NCI-H82 treated with DMSO at 0.1 percent for 48 hours (cell line): ENCODE measurements at regions not wholly inside any gene's neighbourhood (a gene's known extent, or its start where the extent isn't known, plus 50 kb on each side); places are given as distances from the start of the nearest gene placed in this dataset.
"Not testable (repeated sequence)": the region's sequence is repeated elsewhere in the genome, so short reads cannot be mapped to it uniquely, and the experiment has no call there.

Experiments used
- DNase-seq: peaks from one replicate; lab custom pipeline; 2025; ENCODE audit not compliant: unreplicated experiment; lab: John Stamatoyannopoulos, UW

- DNase-seq = no peak
Measured at GRCh38 chr4:114284629-114285028, 305.2 kb upstream of the ARSJ start.

GRCh38 chr4:114286262-114286810 lies 306.9 kb upstream of the ARSJ start:
- DNase-seq = no peak

- no peak for DNase-seq
Measured at GRCh38 chr4:114287079-114287696, 307.7 kb upstream of the ARSJ start.

GRCh38 chr4:114296126-114296525 lies 302.5 kb upstream of the UGT8 start:
- no peak for DNase-seq

GRCh38 chr4:114302472-114302871 lies 296.1 kb upstream of the UGT8 start:
- no peak for DNase-seq

GRCh38 chr4:114304046-114304445 lies 294.6 kb upstream of the UGT8 start:
- no peak for DNase-seq

- no peak for DNase-seq
Measured at GRCh38 chr4:114304567-114304966, 294.0 kb upstream of the UGT8 start.

- no peak for DNase-seq
Measured at GRCh38 chr4:114306946-114307345, 291.7 kb upstream of the UGT8 start.

GRCh38 chr4:114310296-114310925 lies 288.2 kb upstream of the UGT8 start:
- no peak for DNase-seq

- DNase-seq = no peak
Measured at GRCh38 chr4:114311787-114312186, 286.8 kb upstream of the UGT8 start.

- no peak for DNase-seq
Measured at GRCh38 chr4:114312338-114312737, 286.3 kb upstream of the UGT8 start.

GRCh38 chr4:114316789-114317188 lies 281.8 kb upstream of the UGT8 start:
- DNase-seq = no peak

- no peak for DNase-seq
Measured at GRCh38 chr4:114317564-114317963, 281.0 kb upstream of the UGT8 start.

- DNase-seq = no peak
Measured at GRCh38 chr4:114318309-114318708, 280.3 kb upstream of the UGT8 start.

- DNase-seq = no peak
Measured at GRCh38 chr4:114320126-114320525, 278.5 kb upstream of the UGT8 start.

- no peak for DNase-seq
Measured at GRCh38 chr4:114321366-114321765, 277.2 kb upstream of the UGT8 start.

- no peak for DNase-seq
Measured at GRCh38 chr4:114323841-114324240, 274.8 kb upstream of the UGT8 start.

GRCh38 chr4:114326358-114326757 lies 272.2 kb upstream of the UGT8 start:
- no peak for DNase-seq

GRCh38 chr4:114332119-114332518 lies 266.5 kb upstream of the UGT8 start:
- DNase-seq = no peak

GRCh38 chr4:114334363-114334762 lies 264.2 kb upstream of the UGT8 start:
- DNase-seq = not testable (repeated sequence)

- DNase-seq = no peak
Measured at GRCh38 chr4:114334884-114335330, 263.7 kb upstream of the UGT8 start.

- no peak for DNase-seq
Measured at GRCh38 chr4:114335339-114335738, 263.3 kb upstream of the UGT8 start.

- no peak for DNase-seq
Measured at GRCh38 chr4:114343015-114343414, 255.6 kb upstream of the UGT8 start.
